ENCODE measurements at regions not wholly inside any gene's neighbourhood (a gene's known extent, or its start where the extent isn't known, plus 50 kb on each side); places are given as distances from the start of the nearest gene placed in this dataset.

DNA sequence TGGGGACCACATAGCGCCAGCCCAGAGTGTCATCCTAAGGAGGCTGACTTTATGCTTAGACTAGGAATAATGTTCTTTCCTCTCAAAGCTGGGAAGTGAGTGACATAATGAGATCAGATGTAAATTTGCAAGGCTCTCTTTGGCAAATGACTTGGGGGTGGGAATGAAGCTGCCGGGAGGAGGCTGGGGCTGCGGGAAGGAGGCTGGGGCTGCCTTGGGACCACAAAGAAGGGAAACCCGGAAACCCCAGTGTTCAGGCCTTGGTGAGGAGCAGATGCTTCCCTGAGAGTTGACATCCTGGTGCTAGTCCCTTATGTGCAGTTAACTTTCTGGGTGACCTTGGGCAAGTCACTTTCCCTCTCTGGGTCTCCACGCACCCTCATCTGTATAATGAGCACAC is 182.0 kb downstream of the CHST1 start:
- no peaks in the 10 kb centered on the region for H3K36me3 ChIP-seq
- H3K4me3 ChIP-seq: no peak overlapping the region
- H3K4me1 ChIP-seq: no peaks in the 10 kb centered on the region
- no peak overlapping the region for H3K27ac ChIP-seq
- no peak for DNase-seq
- peaks cover 14% of the 10 kb centered on the region for H3K27me3 ChIP-seq
- H3K9me3 ChIP-seq (replicated peaks): no peaks in the 10 kb centered on the region

DNA sequence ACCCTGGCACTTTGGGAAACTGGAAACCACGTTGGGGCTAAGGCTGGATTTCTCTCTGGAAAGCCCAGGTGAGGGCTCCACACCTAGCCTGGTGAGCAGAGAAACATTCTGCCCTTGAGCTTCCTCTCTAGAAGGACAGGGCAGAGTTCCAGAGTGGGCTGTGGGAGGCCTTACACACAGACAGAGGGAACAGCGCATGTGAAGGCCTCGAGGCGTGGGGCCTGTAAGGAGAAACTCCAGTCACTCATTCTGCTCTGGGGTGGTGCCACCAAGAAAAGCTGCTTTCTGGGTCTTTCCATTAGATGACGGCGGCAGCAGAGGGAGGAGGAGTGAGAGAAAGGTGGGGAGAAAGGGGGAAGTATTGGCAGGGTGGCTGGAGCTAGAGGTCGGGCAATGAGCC is 183.1 kb downstream of the CHST1 start:
- H3K4me1 ChIP-seq: no peaks in the 10 kb centered on the region
- no peak overlapping the region for H3K27ac ChIP-seq
- no peak for DNase-seq
- H3K4me3 ChIP-seq: no peak overlapping the region
- peaks cover 14% of the 10 kb centered on the region for H3K27me3 ChIP-seq
- no peaks in the 10 kb centered on the region for H3K9me3 ChIP-seq (replicated peaks)
- no peaks in the 10 kb centered on the region for H3K36me3 ChIP-seq

DNA sequence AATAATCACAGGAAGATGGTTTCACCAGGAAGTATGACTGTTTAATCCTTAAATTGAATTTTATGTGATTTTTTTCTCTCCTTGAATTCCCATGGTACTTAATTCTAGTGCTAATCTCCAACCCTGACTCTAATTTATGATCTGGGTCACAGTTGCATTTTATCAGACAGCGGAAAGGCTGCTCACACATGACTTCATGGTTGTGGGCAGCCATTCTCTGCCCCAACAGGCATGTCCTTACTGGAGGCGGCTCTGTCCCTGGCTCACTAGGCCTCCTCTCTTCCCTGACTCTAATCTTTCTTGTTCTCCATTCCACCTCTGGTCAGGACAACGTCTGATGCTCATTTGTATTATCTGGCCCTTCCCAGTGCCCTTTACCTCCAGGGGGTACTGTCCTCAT is 184.4 kb downstream of the CHST1 start:
- Histone ChIP-seq H3K36me3 (no peaks in the 10 kb centered on the region), H3K4me1 (no peaks in the 10 kb centered on the region), H3K27ac (no peak overlapping the region), H3K27me3 (peaks cover 14% of the 10 kb centered on the region), H3K4me3 (no peak overlapping the region), H3K9me3 (replicated peaks) (no peaks in the 10 kb centered on the region)
- DNase-seq: no peak

DNA sequence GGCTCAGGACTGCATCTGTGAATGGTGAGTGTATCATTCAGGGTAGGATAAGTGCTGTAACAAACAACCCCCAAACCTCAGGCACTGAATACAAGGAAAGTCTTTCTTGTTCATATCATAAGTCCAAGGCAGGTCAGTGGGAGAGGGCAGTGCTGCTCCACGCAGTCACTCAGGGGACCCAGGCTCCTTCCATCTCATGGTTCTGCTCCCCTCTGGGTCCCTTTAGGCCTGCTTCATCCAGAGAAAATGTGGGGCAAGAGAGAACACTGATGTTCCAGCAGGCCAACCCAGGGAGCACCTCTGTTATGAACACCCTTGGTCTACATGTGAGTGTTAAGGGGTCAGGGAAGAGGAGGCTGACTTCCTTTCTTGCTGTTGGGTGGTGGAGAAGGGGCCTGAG is 187.8 kb downstream of the CHST1 start:
- Histone ChIP-seq H3K36me3 (no peaks in the 10 kb centered on the region), H3K9me3 (replicated peaks) (no peaks in the 10 kb centered on the region), H3K4me1 (no peaks in the 10 kb centered on the region), H3K27me3 (peaks cover 9% of the 10 kb centered on the region), H3K4me3 (no peak overlapping the region), H3K27ac (no peak overlapping the region)
- DNase-seq: no peak

DNA sequence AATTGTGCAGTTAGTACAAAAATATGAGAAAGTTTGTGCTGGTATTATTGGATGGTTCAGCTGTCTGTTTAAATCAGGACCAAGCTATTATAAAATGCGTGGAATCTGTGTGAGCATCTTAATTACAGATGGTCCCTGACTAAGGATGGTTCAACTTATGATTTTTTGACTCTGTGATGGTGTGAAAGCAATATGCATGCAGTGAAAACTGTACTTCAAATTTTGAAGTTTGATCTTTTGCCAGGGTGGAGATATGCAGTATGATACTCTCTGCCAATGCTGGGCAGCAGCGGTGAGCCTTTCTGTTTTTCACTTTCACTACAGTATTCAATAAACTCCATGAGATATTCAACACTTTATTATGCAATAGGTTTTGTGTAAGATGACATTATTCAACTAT is 189.3 kb downstream of the CHST1 start:
- H3K27me3 ChIP-seq: peaks cover 9% of the 10 kb centered on the region
- no peak overlapping the region for H3K27ac ChIP-seq
- no peaks in the 10 kb centered on the region for H3K9me3 ChIP-seq (replicated peaks)
- no peak for DNase-seq
- no peaks in the 10 kb centered on the region for H3K4me1 ChIP-seq
- H3K36me3 ChIP-seq: no peaks in the 10 kb centered on the region
- H3K4me3 ChIP-seq: no peak overlapping the region

DNA sequence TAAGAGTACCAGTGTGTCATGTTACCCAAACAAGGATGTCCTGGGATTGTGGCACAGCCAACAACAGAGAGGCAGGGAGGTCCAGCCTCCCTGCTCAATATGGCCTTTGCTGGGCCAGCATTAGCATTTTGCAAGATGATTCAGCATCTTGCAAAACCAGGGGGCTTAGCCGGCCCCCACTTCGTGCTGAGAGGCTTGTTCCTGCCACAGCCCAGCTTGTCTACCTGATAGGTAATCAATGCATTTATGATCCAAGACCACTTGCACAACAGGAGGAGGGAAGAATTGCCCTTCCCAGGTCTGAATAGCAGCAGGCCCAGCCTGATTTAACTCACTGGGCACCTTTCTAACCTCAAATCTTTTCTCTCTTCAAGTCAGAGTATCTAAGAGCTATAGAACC is 189.0 kb upstream of the SYT13 start:
- no peak for DNase-seq
- no peaks in the 10 kb centered on the region for H3K4me1 ChIP-seq
- peaks cover 9% of the 10 kb centered on the region for H3K27me3 ChIP-seq
- no peaks in the 10 kb centered on the region for H3K36me3 ChIP-seq
- no peak overlapping the region for H3K27ac ChIP-seq
- H3K4me3 ChIP-seq: no peak overlapping the region
- H3K9me3 ChIP-seq (replicated peaks): no peaks in the 10 kb centered on the region

DNA sequence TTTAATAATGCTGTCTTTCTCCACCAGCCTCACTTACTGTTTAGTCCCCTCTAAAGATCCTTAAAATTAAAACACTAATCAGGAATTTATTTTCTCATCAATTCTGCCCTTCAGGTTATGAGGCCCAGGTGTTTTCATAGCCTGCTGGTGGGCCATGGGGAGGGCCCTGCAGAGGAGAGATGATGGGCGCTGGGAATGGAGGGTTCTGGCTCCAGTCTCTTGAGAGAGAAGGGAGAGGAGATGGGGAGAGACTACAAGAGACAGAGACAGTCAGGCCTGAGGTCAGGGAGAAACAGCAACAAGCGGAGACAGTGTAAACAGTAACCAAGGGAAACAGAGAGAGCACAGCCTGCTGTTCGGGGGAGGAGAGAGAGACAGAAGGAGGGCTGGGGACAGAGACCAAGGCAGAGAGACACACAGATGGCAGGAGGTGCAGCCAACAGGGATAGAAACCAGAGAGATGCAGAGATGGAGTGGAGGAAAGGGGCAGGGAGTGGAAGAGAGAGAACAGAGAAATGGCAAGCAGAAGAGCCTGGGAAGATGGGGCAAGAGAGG is 187.3 kb upstream of the SYT13 start:
- Histone ChIP-seq H3K9me3 (replicated peaks) (no peaks in the 10 kb centered on the region), H3K4me1 (no peaks in the 10 kb centered on the region), H3K36me3 (no peaks in the 10 kb centered on the region), H3K27ac (no peak overlapping the region), H3K4me3 (no peak overlapping the region), H3K27me3 (peaks cover 3% of the 10 kb centered on the region)
- DNase-seq: no peak

DNA sequence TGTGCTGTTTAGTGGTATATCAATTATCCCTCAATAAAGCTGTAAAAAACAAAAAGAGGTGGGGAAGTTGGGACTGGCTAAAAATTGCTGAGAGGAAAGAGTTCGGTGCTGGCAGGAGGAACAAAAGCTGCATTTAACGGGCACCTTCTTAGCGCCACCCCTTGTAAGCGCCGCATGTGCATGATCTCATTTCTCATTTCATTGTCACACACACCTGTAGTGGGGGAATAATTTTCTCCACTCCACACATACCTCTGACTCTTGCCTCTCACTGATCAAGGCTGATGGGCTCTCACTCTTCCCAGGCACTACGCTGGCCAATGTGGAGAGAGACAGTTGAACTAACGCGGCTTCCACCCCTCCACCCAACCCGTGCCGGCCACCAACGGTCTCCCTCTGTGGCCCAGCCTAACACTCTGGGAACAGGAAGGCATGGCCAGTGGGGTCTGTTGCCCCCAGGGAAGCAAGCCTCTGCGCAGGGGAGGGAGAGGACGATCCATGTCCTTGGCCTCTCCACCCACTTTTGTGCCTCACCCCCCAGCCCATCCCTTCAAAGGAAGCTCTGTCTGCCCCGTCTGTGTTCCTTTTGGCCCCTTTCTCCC is 186.7 kb upstream of the SYT13 start:
- H3K4me3 ChIP-seq: no peak overlapping the region
- no peaks in the 10 kb centered on the region for H3K36me3 ChIP-seq
- no peaks in the 10 kb centered on the region for H3K9me3 ChIP-seq (replicated peaks)
- H3K4me1 ChIP-seq: no peaks in the 10 kb centered on the region
- no peak overlapping the region for H3K27ac ChIP-seq
- H3K27me3 ChIP-seq: peaks cover 8% of the 10 kb centered on the region
- no peak for DNase-seq

DNA sequence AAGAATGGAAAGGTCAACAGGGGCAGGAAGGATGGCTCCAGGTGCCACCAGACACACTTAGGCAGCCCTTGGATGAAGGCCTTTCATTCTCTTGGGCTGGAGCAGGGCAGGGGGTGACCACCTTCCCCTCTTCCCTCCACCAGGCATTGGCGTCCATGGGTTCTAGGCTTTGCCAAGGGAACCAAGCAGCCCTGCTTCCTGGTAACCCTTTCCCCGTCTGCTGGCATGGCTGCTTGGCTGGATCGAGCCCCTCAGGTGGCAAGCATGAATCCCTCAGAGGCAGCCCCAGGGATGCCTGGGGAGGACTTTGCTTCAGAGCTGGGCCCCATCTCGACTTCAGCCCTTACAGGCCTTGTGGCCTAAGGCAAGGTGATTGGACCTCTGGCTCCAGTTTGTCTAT is 185.1 kb upstream of the SYT13 start:
- no peak overlapping the region for H3K27ac ChIP-seq
- no peaks in the 10 kb centered on the region for H3K36me3 ChIP-seq
- peaks cover 8% of the 10 kb centered on the region for H3K27me3 ChIP-seq
- no peak for DNase-seq
- H3K4me1 ChIP-seq: no peaks in the 10 kb centered on the region
- H3K9me3 ChIP-seq (replicated peaks): no peaks in the 10 kb centered on the region
- no peak overlapping the region for H3K4me3 ChIP-seq

DNA sequence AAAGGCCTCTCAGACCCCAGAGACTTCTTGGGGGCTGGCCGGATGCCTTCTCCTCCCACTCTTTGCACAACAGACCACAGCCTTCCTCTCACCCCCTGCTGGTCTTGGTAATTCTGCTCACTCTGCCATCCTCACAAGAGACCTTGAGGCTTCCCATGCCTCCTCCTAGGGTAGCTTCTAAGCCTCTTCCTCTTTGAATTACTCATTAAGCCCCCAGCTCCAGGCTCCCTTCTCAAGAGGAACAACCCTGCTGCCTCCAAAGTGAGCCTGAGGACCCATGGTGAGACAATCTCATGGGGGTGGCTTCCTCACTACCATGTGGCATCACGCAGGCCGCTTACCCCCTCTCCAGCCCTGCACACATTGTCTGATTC is 184.6 kb upstream of the SYT13 start:
- no peaks in the 10 kb centered on the region for H3K36me3 ChIP-seq

DNA sequence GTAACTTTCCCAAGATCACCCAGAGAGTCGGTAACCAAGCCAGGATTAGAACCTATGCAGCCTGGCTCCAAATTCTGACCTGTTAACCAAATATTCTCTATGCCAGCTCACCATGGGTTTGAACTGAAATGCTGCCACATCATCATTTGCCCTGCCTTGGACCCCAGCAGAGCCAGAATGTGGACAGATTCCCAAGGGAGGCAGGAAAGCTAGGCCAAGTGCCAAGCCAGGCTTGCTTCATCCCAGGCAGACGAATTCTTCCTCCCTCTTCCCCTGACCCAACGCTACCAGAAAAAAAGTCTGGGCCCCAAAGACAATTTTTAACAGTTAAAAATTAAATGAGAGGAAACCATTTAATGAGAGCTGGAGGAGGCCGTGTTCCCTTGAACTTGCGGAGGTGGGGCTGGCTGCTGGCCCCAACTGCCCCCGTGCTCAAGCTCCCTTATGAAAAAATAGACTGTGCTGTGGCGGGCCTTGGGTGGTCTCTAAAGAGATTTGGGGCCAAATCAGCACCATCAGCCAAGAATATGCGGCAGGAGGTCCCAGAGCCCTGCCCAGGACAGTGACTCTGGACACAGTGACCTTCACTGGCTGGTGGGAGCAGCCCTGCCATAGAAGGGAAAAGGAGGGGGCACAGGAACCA is 184.1 kb upstream of the SYT13 start:
- Histone ChIP-seq H3K36me3 (no peaks in the 10 kb centered on the region), H3K4me1 (no peaks in the 10 kb centered on the region), H3K4me3 (no peak overlapping the region), H3K27me3 (peaks cover 8% of the 10 kb centered on the region), H3K9me3 (replicated peaks) (no peaks in the 10 kb centered on the region), H3K27ac (no peak overlapping the region)
- DNase-seq: no peak

More for the DNA sequence above, 184.6 kb upstream of the SYT13 start:
- DNase-seq: no peak
- Histone ChIP-seq H3K27ac (no peak overlapping the region), H3K4me3 (no peak overlapping the region), H3K9me3 (replicated peaks) (no peaks in the 10 kb centered on the region), H3K27me3 (peaks cover 8% of the 10 kb centered on the region), H3K4me1 (no peaks in the 10 kb centered on the region)

DNA sequence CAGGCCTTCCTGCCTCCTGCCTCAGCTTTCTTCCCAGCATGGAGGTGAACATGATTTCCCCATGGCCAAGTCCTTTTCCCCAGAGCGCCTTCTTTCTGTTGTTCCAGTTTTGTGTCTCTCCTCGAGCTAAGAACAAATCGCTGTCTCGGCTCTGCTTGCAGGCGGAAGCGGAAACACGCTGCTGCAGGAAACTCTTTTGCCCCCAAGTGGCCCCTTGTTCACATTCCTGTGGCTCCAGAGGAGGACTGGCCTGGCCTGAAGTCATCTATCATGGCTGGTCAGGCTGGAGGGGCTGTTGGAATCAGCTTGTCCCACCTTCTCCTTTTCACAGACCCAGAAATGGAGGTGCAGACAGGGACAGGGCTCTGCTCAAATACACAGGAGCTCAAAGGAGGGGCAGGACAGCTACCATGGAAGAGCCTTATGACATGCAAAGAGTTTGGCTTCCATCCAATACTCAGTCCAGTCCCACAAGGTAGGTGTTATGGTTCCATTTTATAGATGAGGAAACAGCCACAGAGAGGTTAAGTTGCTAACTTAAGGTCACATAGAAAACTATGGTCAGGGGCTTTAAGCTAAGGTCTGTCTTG is 182.2 kb upstream of the SYT13 start:
- Histone ChIP-seq H3K27me3 (peaks cover 8% of the 10 kb centered on the region), H3K4me1 (no peaks in the 10 kb centered on the region), H3K4me3 (no peak overlapping the region), H3K9me3 (replicated peaks) (no peaks in the 10 kb centered on the region), H3K27ac (no peak overlapping the region), H3K36me3 (no peaks in the 10 kb centered on the region)
- DNase-seq: peak; percentile 17 to 22

DNA sequence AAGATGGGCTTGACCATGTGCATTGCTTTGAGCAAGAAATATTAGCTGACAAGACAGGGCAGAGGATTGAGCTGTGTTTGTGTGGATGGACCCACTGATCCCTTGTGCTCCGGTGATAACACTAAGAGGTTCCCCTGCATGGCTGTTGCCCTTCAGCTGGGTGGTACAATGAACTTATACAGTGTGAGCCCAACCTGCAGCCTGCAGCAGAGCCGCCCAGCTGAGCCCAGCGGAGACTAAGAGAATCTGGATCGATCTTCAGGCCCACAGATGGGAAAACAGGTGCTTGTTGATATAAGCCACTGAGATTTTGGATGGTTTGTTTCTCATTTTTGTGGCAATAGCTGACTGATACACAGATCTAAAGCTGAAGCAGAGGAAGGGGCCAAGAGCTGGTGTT is 177.4 kb upstream of the SYT13 start:
- Histone ChIP-seq H3K27ac (no peak overlapping the region), H3K9me3 (replicated peaks) (no peaks in the 10 kb centered on the region), H3K4me1 (no peaks in the 10 kb centered on the region), H3K36me3 (no peaks in the 10 kb centered on the region), H3K27me3 (peaks cover 8% of the 10 kb centered on the region), H3K4me3 (no peak overlapping the region)
- no peak for DNase-seq

DNA sequence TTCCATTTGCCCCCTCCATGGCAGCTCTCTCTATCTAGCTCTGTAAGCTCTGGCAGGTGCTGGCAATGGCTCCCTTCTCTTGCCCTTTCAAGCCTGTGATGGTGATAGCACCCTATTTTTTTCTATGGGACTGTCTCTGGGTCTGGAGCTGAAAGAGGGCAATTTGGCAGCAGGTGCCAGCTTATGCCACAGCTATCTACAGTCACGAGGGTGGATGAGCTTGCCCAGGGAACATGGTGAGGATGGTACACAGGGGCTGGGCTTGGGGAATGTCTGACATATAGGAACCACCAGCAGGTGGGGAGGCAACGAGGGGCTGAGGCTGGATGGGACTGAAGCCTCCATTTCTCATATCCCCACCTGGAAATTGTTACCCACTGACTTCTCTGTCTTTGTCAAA is 175.4 kb upstream of the SYT13 start:
- Histone ChIP-seq H3K27me3 (peaks cover 3% of the 10 kb centered on the region; the same call in 1 of the 2 replicates), H3K4me1 (no peaks in the 10 kb centered on the region), H3K27ac (no peak overlapping the region), H3K4me3 (no peak overlapping the region), H3K9me3 (replicated peaks) (no peaks in the 10 kb centered on the region), H3K36me3 (no peaks in the 10 kb centered on the region)
- no peak for DNase-seq

DNA sequence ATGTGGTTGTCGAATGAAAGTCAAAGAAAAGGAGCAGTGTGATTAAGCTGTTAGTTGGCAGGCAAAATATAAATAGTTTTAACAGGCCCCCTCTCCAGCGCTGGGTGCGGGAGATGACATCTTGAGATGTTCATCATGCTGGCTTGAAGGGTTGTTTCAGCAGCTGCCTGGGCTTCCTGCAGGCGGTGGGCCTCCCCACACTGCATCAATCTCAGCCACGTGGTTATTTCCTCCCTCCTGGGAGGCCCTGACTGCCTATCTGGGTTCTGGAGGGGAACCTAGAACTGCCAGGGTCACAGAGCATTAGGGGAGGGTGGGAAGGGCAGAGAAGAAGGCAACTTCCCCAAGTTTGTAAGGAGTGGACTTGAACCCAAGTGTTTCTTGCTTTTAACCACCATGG is 173.3 kb upstream of the SYT13 start:
- Histone ChIP-seq H3K36me3 (no peaks in the 10 kb centered on the region), H3K4me3 (no peak overlapping the region), H3K4me1 (no peaks in the 10 kb centered on the region), H3K27ac (no peak overlapping the region), H3K27me3 (peaks cover 3% of the 10 kb centered on the region; the same call in 1 of the 2 replicates), H3K9me3 (replicated peaks) (no peaks in the 10 kb centered on the region)
- DNase-seq: no peak

DNA sequence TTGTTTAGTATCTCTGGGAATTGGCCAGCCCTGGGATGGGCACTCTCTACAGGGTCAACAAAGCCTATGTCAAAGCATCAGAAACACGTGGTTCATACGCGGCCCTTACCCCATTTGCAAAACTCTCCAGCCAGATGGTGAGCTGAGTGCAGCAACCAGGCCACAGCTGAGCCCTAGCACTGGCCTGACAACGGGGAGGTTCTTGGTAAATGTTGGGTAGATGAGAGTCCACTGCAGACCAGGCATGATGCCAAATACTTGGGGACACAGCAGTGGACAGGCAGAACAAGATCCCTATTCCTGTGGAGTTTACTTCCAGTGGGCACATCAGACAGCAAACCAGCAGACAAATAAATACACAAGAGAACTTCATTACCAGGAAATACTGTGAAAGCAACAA is 172.1 kb upstream of the SYT13 start:
- Histone ChIP-seq H3K36me3 (no peaks in the 10 kb centered on the region), H3K4me3 (no peak overlapping the region), H3K4me1 (no peaks in the 10 kb centered on the region), H3K27me3 (peaks cover 3% of the 10 kb centered on the region; the same call in 1 of the 2 replicates), H3K27ac (no peak overlapping the region), H3K9me3 (replicated peaks) (no peaks in the 10 kb centered on the region)
- DNase-seq: no peak
